ENCODE measurements at regions not wholly inside any gene's neighbourhood (a gene's known extent, or its start where the extent isn't known, plus 50 kb on each side); places are given as distances from the start of the nearest gene placed in this dataset.

DNA sequence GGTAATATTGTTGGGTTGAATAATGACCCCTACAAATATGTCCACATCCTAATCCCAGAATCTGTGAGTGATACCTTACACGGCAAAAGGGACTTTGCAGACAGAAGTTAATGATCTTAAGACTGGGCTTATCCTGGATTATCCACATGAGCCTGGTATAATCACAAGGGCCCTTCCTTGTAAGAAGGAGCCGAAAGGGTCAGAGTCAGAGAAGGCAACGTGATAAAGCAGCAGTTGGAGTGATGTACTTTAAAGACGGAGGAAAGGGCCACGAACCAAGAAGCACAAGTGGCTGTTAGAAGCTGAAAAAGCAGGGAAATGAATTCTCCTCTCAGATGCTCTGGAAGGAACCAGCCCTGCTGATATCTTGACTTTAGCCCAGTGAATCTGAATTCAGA, 137.8 kb downstream of the UTP18 start:
- TF ChIP-seq, protein P1, sequence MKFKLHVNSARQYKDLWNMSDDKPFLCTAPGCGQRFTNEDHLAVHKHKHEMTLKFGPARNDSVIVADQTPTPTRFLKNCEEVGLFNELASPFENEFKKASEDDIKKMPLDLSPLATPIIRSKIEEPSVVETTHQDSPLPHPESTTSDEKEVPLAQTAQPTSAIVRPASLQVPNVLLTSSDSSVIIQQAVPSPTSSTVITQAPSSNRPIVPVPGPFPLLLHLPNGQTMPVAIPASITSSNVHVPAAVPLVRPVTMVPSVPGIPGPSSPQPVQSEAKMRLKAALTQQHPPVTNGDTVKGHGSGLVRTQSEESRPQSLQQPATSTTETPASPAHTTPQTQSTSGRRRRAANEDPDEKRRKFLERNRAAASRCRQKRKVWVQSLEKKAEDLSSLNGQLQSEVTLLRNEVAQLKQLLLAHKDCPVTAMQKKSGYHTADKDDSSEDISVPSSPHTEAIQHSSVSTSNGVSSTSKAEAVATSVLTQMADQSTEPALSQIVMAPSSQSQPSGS (CRISPR knock-in tag; IDR thresholded peaks at IDR 0.05), result no peak
- TF ChIP-seq ZNF121 (CRISPR knock-in tag; conservative IDR thresholded peaks at IDR 0.05) (no peak), ETV6 (IDR thresholded peaks at IDR 0.05; ENCODE audit: borderline replicate concordance in 1 of 2, low read depth in 2 of 2, low read length in 1 of 2) (no peak), ETV6 (CRISPR knock-in tag; IDR thresholded peaks at IDR 0.05; ENCODE audit: borderline replicate concordance) (no peak), NCOA2 (IDR thresholded peaks at IDR 0.05; ENCODE audit: partially characterized antibody in 2 of 2) (no peak), FOXK1 (CRISPR knock-in tag; IDR thresholded peaks at IDR 0.05; ENCODE audit: borderline replicate concordance) (no peak), ZBTB34 (CRISPR knock-in tag; IDR thresholded peaks at IDR 0.05) (no peak), ATF3 (IDR thresholded peaks at IDR 0.05) (no peak), ATF3 (CRISPR knock-in tag; conservative IDR thresholded peaks at IDR 0.05) (no peak), TGIF2 (CRISPR knock-in tag; IDR thresholded peaks at IDR 0.05) (no peak)
- TF ChIP-seq, protein P2, sequence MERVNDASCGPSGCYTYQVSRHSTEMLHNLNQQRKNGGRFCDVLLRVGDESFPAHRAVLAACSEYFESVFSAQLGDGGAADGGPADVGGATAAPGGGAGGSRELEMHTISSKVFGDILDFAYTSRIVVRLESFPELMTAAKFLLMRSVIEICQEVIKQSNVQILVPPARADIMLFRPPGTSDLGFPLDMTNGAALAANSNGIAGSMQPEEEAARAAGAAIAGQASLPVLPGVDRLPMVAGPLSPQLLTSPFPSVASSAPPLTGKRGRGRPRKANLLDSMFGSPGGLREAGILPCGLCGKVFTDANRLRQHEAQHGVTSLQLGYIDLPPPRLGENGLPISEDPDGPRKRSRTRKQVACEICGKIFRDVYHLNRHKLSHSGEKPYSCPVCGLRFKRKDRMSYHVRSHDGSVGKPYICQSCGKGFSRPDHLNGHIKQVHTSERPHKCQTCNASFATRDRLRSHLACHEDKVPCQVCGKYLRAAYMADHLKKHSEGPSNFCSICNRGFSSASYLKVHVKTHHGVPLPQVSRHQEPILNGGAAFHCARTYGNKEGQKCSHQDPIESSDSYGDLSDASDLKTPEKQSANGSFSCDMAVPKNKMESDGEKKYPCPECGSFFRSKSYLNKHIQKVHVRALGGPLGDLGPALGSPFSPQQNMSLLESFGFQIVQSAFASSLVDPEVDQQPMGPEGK (CRISPR knock-in tag; IDR thresholded peaks at IDR 0.05; ENCODE audit: borderline replicate concordance), result no peak
- TF ChIP-seq, protein P3, sequence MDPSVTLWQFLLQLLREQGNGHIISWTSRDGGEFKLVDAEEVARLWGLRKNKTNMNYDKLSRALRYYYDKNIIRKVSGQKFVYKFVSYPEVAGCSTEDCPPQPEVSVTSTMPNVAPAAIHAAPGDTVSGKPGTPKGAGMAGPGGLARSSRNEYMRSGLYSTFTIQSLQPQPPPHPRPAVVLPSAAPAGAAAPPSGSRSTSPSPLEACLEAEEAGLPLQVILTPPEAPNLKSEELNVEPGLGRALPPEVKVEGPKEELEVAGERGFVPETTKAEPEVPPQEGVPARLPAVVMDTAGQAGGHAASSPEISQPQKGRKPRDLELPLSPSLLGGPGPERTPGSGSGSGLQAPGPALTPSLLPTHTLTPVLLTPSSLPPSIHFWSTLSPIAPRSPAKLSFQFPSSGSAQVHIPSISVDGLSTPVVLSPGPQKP (CRISPR knock-in tag; IDR thresholded peaks at IDR 0.05), result no peak
- TF ChIP-seq, protein P4, sequence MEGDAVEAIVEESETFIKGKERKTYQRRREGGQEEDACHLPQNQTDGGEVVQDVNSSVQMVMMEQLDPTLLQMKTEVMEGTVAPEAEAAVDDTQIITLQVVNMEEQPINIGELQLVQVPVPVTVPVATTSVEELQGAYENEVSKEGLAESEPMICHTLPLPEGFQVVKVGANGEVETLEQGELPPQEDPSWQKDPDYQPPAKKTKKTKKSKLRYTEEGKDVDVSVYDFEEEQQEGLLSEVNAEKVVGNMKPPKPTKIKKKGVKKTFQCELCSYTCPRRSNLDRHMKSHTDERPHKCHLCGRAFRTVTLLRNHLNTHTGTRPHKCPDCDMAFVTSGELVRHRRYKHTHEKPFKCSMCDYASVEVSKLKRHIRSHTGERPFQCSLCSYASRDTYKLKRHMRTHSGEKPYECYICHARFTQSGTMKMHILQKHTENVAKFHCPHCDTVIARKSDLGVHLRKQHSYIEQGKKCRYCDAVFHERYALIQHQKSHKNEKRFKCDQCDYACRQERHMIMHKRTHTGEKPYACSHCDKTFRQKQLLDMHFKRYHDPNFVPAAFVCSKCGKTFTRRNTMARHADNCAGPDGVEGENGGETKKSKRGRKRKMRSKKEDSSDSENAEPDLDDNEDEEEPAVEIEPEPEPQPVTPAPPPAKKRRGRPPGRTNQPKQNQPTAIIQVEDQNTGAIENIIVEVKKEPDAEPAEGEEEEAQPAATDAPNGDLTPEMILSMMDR (IDR thresholded peaks at IDR 0.05 in 2 of 3, conservative IDR thresholded peaks at IDR 0.05 in 1 of 3; ENCODE audit: insufficient read depth in 2 of 3, low read depth in 1 of 3, low read length in 3 of 3), result no peak
